VCaP (cell line): ENCODE measurements at regions not wholly inside any gene's neighbourhood (a gene's known extent, or its start where the extent isn't known, plus 50 kb on each side); places are given as distances from the start of the nearest gene placed in this dataset.

ENCODE experiments used
- H3K27ac ChIP-seq: fragments of 450-650 bp; 2 replicates; pipeline ENCODE4 v1.5.1; 2017
- TF ChIP-seq, protein P1 (sequence below): fragments of 450-650 bp; conservative IDR thresholded peaks from 2 replicates; pipeline ENCODE4 v1.5.1; 2017; ENCODE audit warnings: mild to moderate bottlenecking, moderate library complexity

DNA sequence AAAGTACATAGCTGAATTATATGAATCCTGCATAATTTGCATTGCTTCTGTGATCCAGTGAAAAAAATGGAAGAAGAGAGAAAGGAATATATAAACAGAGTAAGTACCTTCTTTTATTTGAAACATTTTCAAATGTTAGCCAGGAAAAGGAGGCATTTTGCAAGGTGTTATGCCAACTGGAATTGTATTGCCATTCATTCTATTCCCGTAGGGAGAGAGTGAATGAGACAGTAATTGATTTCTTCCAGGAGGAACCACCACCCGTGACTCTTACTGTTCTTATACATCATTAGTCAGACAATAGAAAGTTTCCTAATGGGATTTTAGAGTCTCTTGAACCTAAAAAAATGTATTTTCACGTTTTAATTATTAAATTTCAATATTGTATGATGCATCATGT lies 324.1 kb upstream of the ALCAM start:
- TF ChIP-seq, protein P1, sequence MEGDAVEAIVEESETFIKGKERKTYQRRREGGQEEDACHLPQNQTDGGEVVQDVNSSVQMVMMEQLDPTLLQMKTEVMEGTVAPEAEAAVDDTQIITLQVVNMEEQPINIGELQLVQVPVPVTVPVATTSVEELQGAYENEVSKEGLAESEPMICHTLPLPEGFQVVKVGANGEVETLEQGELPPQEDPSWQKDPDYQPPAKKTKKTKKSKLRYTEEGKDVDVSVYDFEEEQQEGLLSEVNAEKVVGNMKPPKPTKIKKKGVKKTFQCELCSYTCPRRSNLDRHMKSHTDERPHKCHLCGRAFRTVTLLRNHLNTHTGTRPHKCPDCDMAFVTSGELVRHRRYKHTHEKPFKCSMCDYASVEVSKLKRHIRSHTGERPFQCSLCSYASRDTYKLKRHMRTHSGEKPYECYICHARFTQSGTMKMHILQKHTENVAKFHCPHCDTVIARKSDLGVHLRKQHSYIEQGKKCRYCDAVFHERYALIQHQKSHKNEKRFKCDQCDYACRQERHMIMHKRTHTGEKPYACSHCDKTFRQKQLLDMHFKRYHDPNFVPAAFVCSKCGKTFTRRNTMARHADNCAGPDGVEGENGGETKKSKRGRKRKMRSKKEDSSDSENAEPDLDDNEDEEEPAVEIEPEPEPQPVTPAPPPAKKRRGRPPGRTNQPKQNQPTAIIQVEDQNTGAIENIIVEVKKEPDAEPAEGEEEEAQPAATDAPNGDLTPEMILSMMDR, result no peak
- H3K27ac ChIP-seq, result no peak overlapping the region

DNA sequence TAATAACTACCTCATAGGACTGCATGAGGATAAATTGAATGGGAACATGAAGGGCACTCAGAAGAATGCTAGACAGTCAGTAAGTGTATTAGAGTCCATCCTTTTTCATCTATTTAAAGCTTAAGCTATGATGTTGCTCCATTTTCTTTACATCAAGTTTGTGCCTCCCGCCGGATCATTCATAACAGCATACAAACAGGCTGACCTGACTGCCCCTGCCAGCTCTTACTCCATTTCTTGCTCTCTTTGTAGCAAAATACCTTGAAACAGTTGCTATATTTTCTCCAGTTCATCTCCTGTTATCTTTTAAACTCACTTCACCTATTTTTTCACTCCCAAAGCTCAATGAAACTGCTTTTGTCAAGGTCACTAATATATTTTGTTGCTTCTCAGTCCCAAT lies 315.6 kb upstream of the ALCAM start:
- TF ChIP-seq, protein P1, result no peak
- no peak overlapping the region for H3K27ac ChIP-seq

DNA sequence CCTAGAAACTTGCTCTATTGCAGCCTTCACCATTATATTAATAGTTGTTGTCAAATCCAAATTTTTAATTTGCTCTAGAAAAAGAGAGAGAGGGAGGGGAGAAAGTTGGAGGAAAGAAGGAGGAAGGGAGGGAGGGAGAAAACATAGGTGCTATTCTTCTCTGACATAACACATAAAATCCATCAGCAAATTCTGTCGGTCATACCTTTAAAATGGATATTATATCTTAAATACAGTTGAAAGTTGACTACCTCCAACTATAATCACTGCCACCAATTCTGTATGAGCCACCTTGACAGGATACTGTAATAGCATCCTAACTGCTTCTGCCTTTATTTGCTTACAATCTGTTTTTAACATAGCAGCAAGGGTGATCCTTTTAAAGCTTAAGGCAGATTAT lies 314.7 kb upstream of the ALCAM start:
- TF ChIP-seq, protein P1, result no peak

GRCh38 chr3:105062853-105063252 lies 303.9 kb upstream of the ALCAM start:
- no peak overlapping the region for H3K27ac ChIP-seq
- TF ChIP-seq, protein P1, result no peak

More for the DNA sequence above, 314.7 kb upstream of the ALCAM start:
- no peak overlapping the region for H3K27ac ChIP-seq

- no peak overlapping the region for H3K27ac ChIP-seq
- TF ChIP-seq, protein P1, result no peak
Observed at GRCh38 chr3:105065895-105066839, 300.5 kb upstream of the ALCAM start.

DNA sequence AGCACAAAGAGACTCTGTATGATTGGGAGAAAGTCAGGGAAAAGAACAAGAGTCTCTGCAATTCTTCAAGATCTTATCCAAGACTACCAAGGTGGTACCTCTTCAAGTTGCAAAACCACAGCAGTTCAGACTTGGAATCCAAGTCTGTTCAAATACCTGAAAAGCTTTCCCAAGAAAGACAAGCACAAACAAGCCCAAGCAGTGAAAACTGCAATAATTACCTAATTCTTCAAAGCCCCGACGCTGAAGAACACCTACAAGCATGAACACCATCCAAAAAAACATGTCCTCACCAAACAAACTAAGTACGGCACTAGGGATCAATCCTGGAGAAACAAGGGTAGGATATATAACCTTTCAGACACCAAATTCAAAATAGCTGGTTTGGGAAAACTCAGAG lies 299.3 kb upstream of the ALCAM start:
- TF ChIP-seq, protein P1, result no peak
- H3K27ac ChIP-seq, result no peak overlapping the region

DNA sequence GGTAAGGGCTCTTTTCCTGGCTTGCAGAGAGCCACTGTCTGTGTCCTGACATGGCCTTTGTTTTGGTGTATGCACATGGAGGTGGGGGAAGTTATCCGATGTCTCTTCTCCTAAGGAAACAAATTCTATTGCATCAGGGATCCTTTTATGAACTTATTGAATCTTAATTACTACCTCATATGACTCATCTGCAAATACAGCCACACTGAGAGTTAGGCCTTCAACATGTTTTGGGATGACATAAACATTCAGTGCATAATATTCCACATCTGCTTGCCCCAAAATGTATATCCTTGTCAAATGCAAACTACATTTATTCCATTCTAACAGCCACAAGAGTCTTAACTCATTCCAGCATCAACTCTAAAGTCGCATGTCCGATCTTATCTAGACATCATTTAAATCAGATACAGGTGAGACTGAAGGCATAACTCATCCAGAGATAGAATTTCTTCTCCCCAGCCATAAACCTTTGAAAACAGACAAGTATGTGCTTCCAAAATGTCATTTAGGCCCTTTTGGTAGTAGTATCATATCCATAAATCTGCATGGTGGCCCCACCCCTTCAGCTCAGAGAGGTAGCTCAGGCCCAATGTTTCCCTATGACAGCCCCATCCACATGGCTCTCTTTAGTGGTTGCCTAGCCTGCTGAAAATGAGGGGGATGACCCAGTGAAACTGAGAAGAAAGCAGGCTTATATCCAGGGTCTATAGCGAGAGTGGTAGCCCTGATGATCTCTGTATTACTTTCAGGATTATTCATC lies 289.5 kb upstream of the ALCAM start:
- H3K27ac ChIP-seq, result no peak overlapping the region
- TF ChIP-seq, protein P1, result no peak
